ENCODE measurements at regions not wholly inside any gene's neighbourhood (a gene's known extent, or its start where the extent isn't known, plus 50 kb on each side); places are given as distances from the start of the nearest gene placed in this dataset.

GRCh38 chr5:56307714-56308333, 74.7 kb upstream of the ANKRD55 start:
- DNase-seq (ENCODE audit: low spot score) = no peak
- TF ChIP-seq CTCF (IDR thresholded peaks at IDR 0.05) = no peak
- no peak overlapping the region for H3K27ac ChIP-seq
- peaks cover 0 to 5% of the 10 kb centered on the region in 2 donors for H3K9me3 ChIP-seq
- no peaks in the 10 kb centered on the region for H3K36me3 ChIP-seq
- H3K27me3 ChIP-seq = no peaks in the 10 kb centered on the region
- H3K4me1 ChIP-seq = peaks cover 0 to 13% of the 10 kb centered on the region in 2 donors
- H3K4me3 ChIP-seq = no peak overlapping the region

- no peak overlapping the region for H3K27ac ChIP-seq
- no peaks in the 10 kb centered on the region for H3K27me3 ChIP-seq
- no peak for DNase-seq (ENCODE audit: low spot score)
- peaks cover 0 to 5% of the 10 kb centered on the region in 2 donors for H3K9me3 ChIP-seq
- no peaks in the 10 kb centered on the region for H3K36me3 ChIP-seq
- no peak overlapping the region for H3K4me3 ChIP-seq
- peaks cover 0 to 13% of the 10 kb centered on the region in 2 donors for H3K4me1 ChIP-seq
- TF ChIP-seq CTCF (IDR thresholded peaks at IDR 0.05) = no peak
These were observed 73.5 kb upstream of the ANKRD55 start for GRCh38 chr5:56306433-56307150.

GRCh38 chr5:56305001-56305950, 72.1 kb upstream of the ANKRD55 start:
- DNase-seq (ENCODE audit: low spot score) = no peak
- no peaks in the 10 kb centered on the region for H3K27me3 ChIP-seq
- no peaks in the 10 kb centered on the region for H3K36me3 ChIP-seq
- no peak overlapping the region for H3K4me3 ChIP-seq
- peaks cover 0 to 2% of the 10 kb centered on the region in 2 donors for H3K4me1 ChIP-seq
- H3K27ac ChIP-seq = no peak overlapping the region
- H3K9me3 ChIP-seq = peaks cover 0 to 5% of the 10 kb centered on the region in 2 donors
- no peak for TF ChIP-seq CTCF (IDR thresholded peaks at IDR 0.05)

- peaks cover 0 to 10% of the 10 kb centered on the region in 2 donors for H3K4me1 ChIP-seq
- H3K36me3 ChIP-seq = no peaks in the 10 kb centered on the region
- H3K9me3 ChIP-seq = peaks cover 0 to 5% of the 10 kb centered on the region in 2 donors
- no peak overlapping the region for H3K27ac ChIP-seq
- H3K4me3 ChIP-seq = no peak overlapping the region
- H3K27me3 ChIP-seq = no peaks in the 10 kb centered on the region
- no peak for TF ChIP-seq CTCF (IDR thresholded peaks at IDR 0.05)
- DNase-seq (ENCODE audit: low spot score) = no peak
These were observed 70.4 kb upstream of the ANKRD55 start for GRCh38 chr5:56303511-56303910.

GRCh38 chr5:56302027-56302426, 68.9 kb upstream of the ANKRD55 start:
- DNase-seq (ENCODE audit: low spot score) = no peak
- Histone ChIP-seq H3K27me3 (no peaks in the 10 kb centered on the region), H3K27ac (no peak overlapping the region), H3K9me3 (peaks cover 0 to 5% of the 10 kb centered on the region in 2 donors), H3K4me3 (no peak overlapping the region), H3K4me1 (peaks cover 0 to 11% of the 10 kb centered on the region in 2 donors), H3K36me3 (no peaks in the 10 kb centered on the region)
- no peak for TF ChIP-seq CTCF (IDR thresholded peaks at IDR 0.05)

Data from right atrium auricular region (tissue), 2 donors.